Mesendoderm (in vitro differentiated cells): ENCODE measurements at regions not wholly inside any gene's neighbourhood (a gene's known extent, or its start where the extent isn't known, plus 50 kb on each side); places are given as distances from the start of the nearest gene placed in this dataset.

Source experiments
- DNase-seq: peaks from one replicate; pipeline ENCODE4 v3.0.0; 2013
- H2AK5ac ChIP-seq: 2 replicates; pipeline ENCODE4 v1.6.1; 2013; ENCODE audit warnings: low read length, inconsistent platforms
- H2BK120ac ChIP-seq: 2 replicates; pipeline ENCODE4 v1.6.1; 2013; ENCODE audit warnings: low read depth, mild to moderate bottlenecking, low read length, moderate library complexity, mixed read lengths
- H2BK15ac ChIP-seq: replicated peaks from 2 replicates; pipeline ENCODE4 v1.6.1; 2013; ENCODE audit warnings: low read depth, mild to moderate bottlenecking, moderate library complexity
- H2BK5ac ChIP-seq: 2 replicates; pipeline ENCODE4 v1.6.1; 2013; ENCODE audit warnings: low read length, inconsistent platforms
- H3K18ac ChIP-seq: 2 replicates; pipeline ENCODE4 v1.6.1; 2013; ENCODE audit warnings: mild to moderate bottlenecking, low read length, mixed read lengths
- H3K23ac ChIP-seq: one replicate; pipeline ENCODE4 v1.6.1; 2013; ENCODE audit warnings: low read length
- H3K27ac ChIP-seq: 2 replicates; pipeline ENCODE4 v1.5.1; 2013; ENCODE audit warnings: low read depth, mild to moderate bottlenecking, inconsistent platforms, low read length, moderate library complexity
- H3K27me3 ChIP-seq: 2 replicates; pipeline ENCODE4 v1.6.1; 2013; ENCODE audit warnings: low read length, control low read depth, mild to moderate bottlenecking, inconsistent platforms; ENCODE audit not compliant: insufficient read depth, poor library complexity
- H3K36me3 ChIP-seq: 2 replicates; pipeline ENCODE4 v1.6.1; 2013; ENCODE audit warnings: low read length, inconsistent platforms; ENCODE audit not compliant: control insufficient read depth, insufficient read depth
- H3K4ac ChIP-seq: one replicate; pipeline ENCODE4 v1.6.1; 2013; ENCODE audit warnings: low read depth, mild to moderate bottlenecking, low read length, moderate library complexity
- H3K4me1 ChIP-seq: 2 replicates; pipeline ENCODE4 v1.6.1; 2013; ENCODE audit warnings: low read depth, low read length, inconsistent platforms; ENCODE audit not compliant: control insufficient read depth
- H3K4me2 ChIP-seq: 2 replicates; pipeline ENCODE4 v1.6.1; 2013; ENCODE audit warnings: low read length
- H3K4me3 ChIP-seq: 2 replicates; pipeline ENCODE4 v1.5.1; 2013; ENCODE audit warnings: mild to moderate bottlenecking, low read length
- H3K56ac ChIP-seq: one replicate; pipeline ENCODE4 v1.6.1; 2013; ENCODE audit warnings: low read length
- H3K79me1 ChIP-seq: 2 replicates; pipeline ENCODE4 v1.6.1; 2013; ENCODE audit warnings: low read length, inconsistent platforms
- H3K79me2 ChIP-seq: 2 replicates; pipeline ENCODE4 v1.6.1; 2013; ENCODE audit warnings: mild to moderate bottlenecking, low read length; ENCODE audit not compliant: control insufficient read depth, insufficient read depth
- H3K9ac ChIP-seq: 2 replicates; pipeline ENCODE4 v1.6.1; 2013; ENCODE audit warnings: low read length, inconsistent platforms
- H4K5ac ChIP-seq: one replicate; pipeline ENCODE4 v1.6.1; 2013; ENCODE audit warnings: low read length
- H4K8ac ChIP-seq: one replicate; pipeline ENCODE4 v1.6.1; 2013; ENCODE audit warnings: low read depth, mild to moderate bottlenecking, control low read depth, low read length, moderate library complexity
- WGBS: extraction: QIAGEN DNeasy Blood & Tissue Kit; methylation state at CpG from one replicate; pipeline ENCODE4 v1.1.7; 2013; ENCODE audit warnings: low lambda C conversion rate, missing lambda C conversion rate; ENCODE audit not compliant: insufficient coverage; ENCODE audit errors: extremely low coverage; 5-methylcytosine and 5-hydroxymethylcytosine counted together

DNA sequence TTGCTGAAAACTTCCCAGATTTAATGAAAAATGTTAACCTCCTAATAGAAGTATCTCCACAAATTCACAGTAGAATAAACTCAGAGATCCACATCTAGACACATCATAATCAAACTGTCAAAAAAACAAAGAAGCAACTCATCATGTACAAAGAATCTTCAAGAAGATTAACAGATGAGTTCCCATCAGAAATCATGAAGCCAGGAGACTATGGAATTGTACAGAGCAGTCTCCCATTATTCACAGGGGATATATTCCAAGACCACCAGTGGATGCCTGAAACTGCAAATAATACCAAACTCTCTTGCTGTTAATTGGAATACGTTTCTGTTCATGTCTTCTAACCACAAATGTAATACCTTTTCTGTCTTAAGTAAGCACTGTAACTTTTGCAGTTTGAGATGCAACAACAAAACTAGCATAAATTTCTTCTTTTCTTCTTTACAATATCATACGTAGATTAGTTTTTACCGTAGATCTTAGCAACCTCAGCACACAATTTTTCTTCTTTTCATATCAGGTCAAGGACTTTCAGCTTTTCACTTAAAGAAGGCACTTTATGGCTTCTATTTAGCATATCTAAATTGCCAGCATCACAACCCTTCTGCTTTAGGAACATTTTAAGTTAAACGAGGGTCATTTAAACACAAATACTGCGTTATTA lies 70.3 kb upstream of the MIR17HG start:
- Histone ChIP-seq H3K9ac (no peak overlapping the region), H3K4me3 (no peak overlapping the region), H3K4me2 (no peak overlapping the region), H3K79me2 (no peaks in the 10 kb centered on the region), H3K56ac (no peak overlapping the region), H2AK5ac (no peak overlapping the region), H3K27me3 (no peaks in the 10 kb centered on the region), H3K4ac (no peak overlapping the region), H3K79me1 (no peaks in the 10 kb centered on the region), H2BK5ac (no peak overlapping the region), H3K4me1 (no peaks in the 10 kb centered on the region), H2BK120ac (no peak overlapping the region), H2BK15ac (no peak overlapping the region), H3K27ac (no peak overlapping the region), H4K8ac (no peak overlapping the region), H4K5ac (no peak overlapping the region), H3K23ac (no peak overlapping the region), H3K36me3 (no peaks in the 10 kb centered on the region), H3K18ac (no peak overlapping the region)
- no CpG with 5 or more reads among the region's 5 CpGs for WGBS
- DNase-seq: no peak

- no peaks in the 10 kb centered on the region for H3K79me2 ChIP-seq
- H3K18ac ChIP-seq: no peak overlapping the region
- WGBS: no CpG with 5 or more reads among the region's 3 CpGs
- H2BK5ac ChIP-seq: no peak overlapping the region
- no peaks in the 10 kb centered on the region for H3K79me1 ChIP-seq
- H3K56ac ChIP-seq: no peak overlapping the region
- no peak overlapping the region for H3K27ac ChIP-seq
- no peak overlapping the region for H3K4me2 ChIP-seq
- no peak overlapping the region for H2BK15ac ChIP-seq
- H4K5ac ChIP-seq: no peak overlapping the region
- no peak overlapping the region for H2BK120ac ChIP-seq
- H3K27me3 ChIP-seq: no peaks in the 10 kb centered on the region
- no peak overlapping the region for H4K8ac ChIP-seq
- no peak overlapping the region for H3K9ac ChIP-seq
- H2AK5ac ChIP-seq: no peak overlapping the region
- H3K36me3 ChIP-seq: no peaks in the 10 kb centered on the region
- DNase-seq: no peak
- H3K4ac ChIP-seq: no peak overlapping the region
- H3K4me1 ChIP-seq: no peaks in the 10 kb centered on the region
- H3K23ac ChIP-seq: no peak overlapping the region
- no peak overlapping the region for H3K4me3 ChIP-seq
Observed at GRCh38 chr13:91278291-91278690, 69.2 kb upstream of the MIR17HG start.

- no peak overlapping the region for H3K23ac ChIP-seq
- no peak overlapping the region for H2BK5ac ChIP-seq
- H4K5ac ChIP-seq: no peak overlapping the region
- H3K56ac ChIP-seq: no peak overlapping the region
- H3K36me3 ChIP-seq: no peaks in the 10 kb centered on the region
- H3K9ac ChIP-seq: no peak overlapping the region
- H3K4me1 ChIP-seq: no peaks in the 10 kb centered on the region
- H3K79me1 ChIP-seq: no peaks in the 10 kb centered on the region
- H2BK120ac ChIP-seq: no peak overlapping the region
- H3K4me2 ChIP-seq: no peak overlapping the region
- no peak overlapping the region for H3K27ac ChIP-seq
- no peak overlapping the region for H2BK15ac ChIP-seq
- no peaks in the 10 kb centered on the region for H3K27me3 ChIP-seq
- no peak overlapping the region for H3K4ac ChIP-seq
- H3K79me2 ChIP-seq: no peaks in the 10 kb centered on the region
- no peak for DNase-seq
- H4K8ac ChIP-seq: no peak overlapping the region
- WGBS: no CpG with 5 or more reads among the region's 2 CpGs
- H3K18ac ChIP-seq: no peak overlapping the region
- H3K4me3 ChIP-seq: no peak overlapping the region
- H2AK5ac ChIP-seq: no peak overlapping the region
Observed at GRCh38 chr13:91278888-91279287, 68.6 kb upstream of the MIR17HG start.

DNA sequence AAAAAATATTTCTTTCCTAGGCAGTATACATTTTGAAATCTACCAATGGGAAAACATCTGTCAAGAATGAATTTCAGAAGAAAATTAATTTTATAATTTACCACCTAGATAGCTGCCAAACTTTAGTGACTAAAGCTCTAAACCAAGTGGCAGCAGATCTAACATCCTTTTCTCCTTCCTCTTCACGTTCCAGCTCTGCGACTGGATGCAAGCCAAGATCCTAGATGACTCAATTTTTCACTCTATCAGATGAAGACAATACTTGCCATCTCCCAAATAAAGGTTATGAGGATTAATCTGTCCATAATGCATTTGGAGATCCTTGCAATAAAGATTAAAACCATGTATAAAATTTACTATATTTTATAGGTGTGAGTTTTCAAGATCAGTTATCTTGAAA lies 66.7 kb upstream of the MIR17HG start:
- Histone ChIP-seq H3K9ac (no peak overlapping the region), H2BK120ac (no peak overlapping the region), H3K79me1 (no peaks in the 10 kb centered on the region), H3K4me3 (no peak overlapping the region), H4K8ac (no peak overlapping the region), H3K79me2 (no peaks in the 10 kb centered on the region), H3K27me3 (no peaks in the 10 kb centered on the region), H2AK5ac (no peak overlapping the region), H3K18ac (no peak overlapping the region), H4K5ac (no peak overlapping the region), H3K36me3 (no peaks in the 10 kb centered on the region), H3K27ac (no peak overlapping the region), H2BK5ac (no peak overlapping the region), H3K4me1 (no peaks in the 10 kb centered on the region), H2BK15ac (no peak overlapping the region), H3K4me2 (no peak overlapping the region), H3K4ac (no peak overlapping the region), H3K56ac (no peak overlapping the region), H3K23ac (no peak overlapping the region)
- no CpG with 5 or more reads among the region's 2 CpGs for WGBS
- DNase-seq: no peak

DNA sequence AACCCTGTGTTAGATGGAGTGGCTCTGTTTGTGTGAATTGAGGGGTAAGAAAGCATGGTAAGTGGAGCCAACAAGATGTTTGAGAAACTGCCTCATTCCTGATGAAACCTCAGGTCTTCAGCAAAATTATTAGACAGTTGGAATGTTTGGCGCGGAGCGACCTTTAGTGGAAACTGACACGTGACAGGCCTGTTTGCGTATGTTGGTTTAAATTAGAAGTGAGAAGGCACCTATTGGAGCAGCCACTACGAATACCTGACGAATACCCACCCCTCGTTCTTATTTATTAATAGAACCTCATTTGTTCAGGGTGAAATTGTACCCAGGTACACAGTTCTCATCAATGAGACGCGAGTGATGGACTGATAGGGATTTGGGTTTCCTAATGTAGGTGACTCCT lies 63.2 kb upstream of the MIR17HG start:
- H3K79me2 ChIP-seq: no peaks in the 10 kb centered on the region
- H3K18ac ChIP-seq: no peak overlapping the region
- H3K4me3 ChIP-seq: no peak overlapping the region
- no peak overlapping the region for H3K56ac ChIP-seq
- H4K8ac ChIP-seq: no peak overlapping the region
- no peaks in the 10 kb centered on the region for H3K4me1 ChIP-seq
- DNase-seq: no peak
- no peaks in the 10 kb centered on the region for H3K27me3 ChIP-seq
- H3K4ac ChIP-seq: no peak overlapping the region
- H2BK15ac ChIP-seq: no peak overlapping the region
- no peak overlapping the region for H3K27ac ChIP-seq
- no peaks in the 10 kb centered on the region for H3K79me1 ChIP-seq
- H3K4me2 ChIP-seq: no peak overlapping the region
- H3K23ac ChIP-seq: no peak overlapping the region
- no CpG with 5 or more reads among the region's 10 CpGs for WGBS
- no peak overlapping the region for H3K9ac ChIP-seq
- no peak overlapping the region for H2AK5ac ChIP-seq
- no peak overlapping the region for H4K5ac ChIP-seq
- no peak overlapping the region for H2BK5ac ChIP-seq
- no peak overlapping the region for H2BK120ac ChIP-seq
- no peaks in the 10 kb centered on the region for H3K36me3 ChIP-seq

DNA sequence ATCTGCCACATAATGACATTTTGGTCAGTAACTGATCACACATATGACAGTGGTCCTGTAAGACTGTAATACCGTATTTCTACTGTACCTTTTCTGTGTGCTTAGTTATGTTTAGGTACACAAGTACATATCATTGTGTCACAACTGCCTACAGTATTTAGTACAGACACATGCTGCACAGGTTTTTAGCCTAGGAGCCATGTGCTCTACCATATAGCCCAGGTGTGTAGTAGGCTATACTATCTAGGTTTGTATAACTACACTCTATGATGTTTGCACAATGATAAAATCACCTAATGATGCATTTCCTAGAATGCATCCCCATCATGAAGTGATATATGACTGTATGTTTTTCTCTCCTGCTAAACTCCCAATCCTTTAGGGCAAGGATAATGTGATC lies 61.2 kb upstream of the MIR17HG start:
- Histone ChIP-seq H3K79me1 (no peaks in the 10 kb centered on the region), H4K5ac (no peak overlapping the region), H3K56ac (no peak overlapping the region), H3K4ac (no peak overlapping the region), H4K8ac (no peak overlapping the region), H2BK15ac (no peak overlapping the region), H2BK5ac (no peak overlapping the region), H3K36me3 (no peaks in the 10 kb centered on the region), H3K9ac (no peak overlapping the region), H3K27me3 (no peaks in the 10 kb centered on the region), H3K4me1 (no peaks in the 10 kb centered on the region), H2AK5ac (no peak overlapping the region), H2BK120ac (no peak overlapping the region), H3K23ac (no peak overlapping the region), H3K4me3 (no peak overlapping the region), H3K79me2 (no peaks in the 10 kb centered on the region), H3K18ac (no peak overlapping the region), H3K4me2 (no peak overlapping the region), H3K27ac (no peak overlapping the region)
- no CpG with 5 or more reads among the region's 1 CpG for WGBS
- DNase-seq: no peak
